Left ventricle myocardium inferior (tissue), 1 donor: ENCODE measurements at regions not wholly inside any gene's neighbourhood (a gene's known extent, or its start where the extent isn't known, plus 50 kb on each side); places are given as distances from the start of the nearest gene placed in this dataset.

Source experiments
- DNase-seq: peaks from one replicate; pipeline ENCODE4 v3.0.0-alpha.2; 2020
- H3K27ac ChIP-seq: fragments of 200-600 bp; replicated peaks from 2 replicates; pipeline ENCODE4 v1.8.0; 2021
- H3K27me3 ChIP-seq: fragments of 200-600 bp; 2 replicates; pipeline ENCODE4 v1.8.0; 2021; ENCODE audit warnings: low read depth
- H3K36me3 ChIP-seq: fragments of 200-600 bp; 2 replicates; pipeline ENCODE4 v1.8.0; 2021
- H3K4me1 ChIP-seq: fragments of 200-600 bp; 2 replicates; pipeline ENCODE4 v1.8.0; 2021
- H3K4me3 ChIP-seq: fragments of 200-600 bp; 2 replicates; pipeline ENCODE4 v1.8.0; 2021; ENCODE audit warnings: mild to moderate bottlenecking, moderate library complexity
- H3K9me3 ChIP-seq: fragments of 200-600 bp; replicated peaks from 2 replicates; pipeline ENCODE4 v1.8.0; 2021
- intact Hi-C: fragments of 100-400 bp; cut with micrococcal nuclease; formaldehyde crosslinking; loops from one replicate; pipeline ENCODE4 v1.11.0; 2022
- TF ChIP-seq, protein P1 (sequence below): fragments of 200-600 bp; IDR thresholded peaks from 2 replicates; pipeline ENCODE4 v1.8.0; 2021; ENCODE audit warnings: antibody characterized with exemption, mild to moderate bottlenecking, borderline replicate concordance
- donor health status: DM: no; HTN: yes; CAD: no; lungs with severe emphysema.

GRCh38 chr6:82767447-82767846 is 298.2 kb downstream of the UBE3D start:
- no peak overlapping the region for H3K4me3 ChIP-seq
- TF ChIP-seq, protein P1, sequence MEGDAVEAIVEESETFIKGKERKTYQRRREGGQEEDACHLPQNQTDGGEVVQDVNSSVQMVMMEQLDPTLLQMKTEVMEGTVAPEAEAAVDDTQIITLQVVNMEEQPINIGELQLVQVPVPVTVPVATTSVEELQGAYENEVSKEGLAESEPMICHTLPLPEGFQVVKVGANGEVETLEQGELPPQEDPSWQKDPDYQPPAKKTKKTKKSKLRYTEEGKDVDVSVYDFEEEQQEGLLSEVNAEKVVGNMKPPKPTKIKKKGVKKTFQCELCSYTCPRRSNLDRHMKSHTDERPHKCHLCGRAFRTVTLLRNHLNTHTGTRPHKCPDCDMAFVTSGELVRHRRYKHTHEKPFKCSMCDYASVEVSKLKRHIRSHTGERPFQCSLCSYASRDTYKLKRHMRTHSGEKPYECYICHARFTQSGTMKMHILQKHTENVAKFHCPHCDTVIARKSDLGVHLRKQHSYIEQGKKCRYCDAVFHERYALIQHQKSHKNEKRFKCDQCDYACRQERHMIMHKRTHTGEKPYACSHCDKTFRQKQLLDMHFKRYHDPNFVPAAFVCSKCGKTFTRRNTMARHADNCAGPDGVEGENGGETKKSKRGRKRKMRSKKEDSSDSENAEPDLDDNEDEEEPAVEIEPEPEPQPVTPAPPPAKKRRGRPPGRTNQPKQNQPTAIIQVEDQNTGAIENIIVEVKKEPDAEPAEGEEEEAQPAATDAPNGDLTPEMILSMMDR = no peak
- H3K27ac ChIP-seq = no peak overlapping the region
- no peaks in the 10 kb centered on the region for H3K36me3 ChIP-seq
- H3K27me3 ChIP-seq = no peaks in the 10 kb centered on the region
- no peaks in the 10 kb centered on the region for H3K4me1 ChIP-seq
- DNase-seq = no peak
- H3K9me3 ChIP-seq = no peaks in the 10 kb centered on the region
- intact Hi-C loops = no loop called here

DNA sequence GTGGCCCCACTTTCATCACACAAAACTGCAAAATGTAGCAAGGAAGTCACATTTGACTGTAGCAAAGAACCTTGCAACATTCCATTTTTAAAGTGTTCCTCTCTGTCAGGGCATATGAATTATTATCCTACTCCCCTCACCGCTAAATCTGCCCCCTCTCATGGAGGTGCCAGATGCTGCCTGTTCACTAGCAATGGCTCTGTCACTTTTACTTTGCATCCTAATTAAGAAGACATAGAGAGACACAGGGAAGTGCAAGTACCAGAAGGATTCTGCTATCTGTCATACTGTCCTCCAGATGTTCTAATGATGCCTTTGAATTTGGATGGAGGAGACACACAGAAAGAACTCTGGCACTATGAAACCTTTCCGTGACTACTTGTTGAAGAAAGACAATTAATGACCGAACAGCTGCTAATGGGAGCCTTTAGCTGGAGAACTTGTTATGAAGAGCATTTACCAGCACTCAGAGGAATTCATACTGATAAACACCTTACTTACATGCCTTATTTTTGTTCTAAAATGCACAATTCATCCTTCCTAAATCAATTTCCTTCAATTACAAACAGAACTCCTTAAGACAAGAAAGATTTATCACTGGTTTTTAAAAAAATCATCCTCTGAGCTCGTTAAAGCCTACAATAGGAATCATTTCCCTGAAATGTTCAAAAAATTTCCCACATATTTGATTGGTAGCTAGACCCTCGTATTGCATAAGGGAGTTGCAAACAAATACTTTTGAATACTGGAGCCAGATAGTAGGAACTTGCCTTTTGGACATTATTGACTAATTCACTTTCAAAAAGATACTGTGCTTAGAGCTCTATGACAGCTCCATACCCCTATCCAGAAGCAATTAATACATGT is 292.6 kb downstream of the UBE3D start:
- no peaks in the 10 kb centered on the region for H3K36me3 ChIP-seq

DNA sequence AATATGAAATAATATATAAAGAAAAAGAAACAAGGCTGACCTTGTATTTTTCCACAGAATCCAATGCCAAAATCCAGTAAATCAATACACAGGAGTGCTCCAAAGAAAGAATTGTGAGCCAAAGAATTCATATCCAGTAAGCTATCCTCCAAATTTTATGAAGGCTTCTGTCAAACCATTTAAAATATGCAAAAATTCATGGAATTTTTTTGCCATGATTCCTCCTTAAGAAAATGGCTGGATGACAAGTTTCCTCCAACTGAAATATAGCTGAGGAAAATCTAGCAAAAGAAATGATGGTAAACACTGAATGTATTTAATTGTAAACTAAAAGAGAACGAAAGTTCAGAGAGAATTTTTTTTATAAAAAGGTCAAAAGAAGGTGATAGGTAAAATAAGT is 290.3 kb downstream of the UBE3D start:
- Histone ChIP-seq H3K27me3 (no peaks in the 10 kb centered on the region), H3K4me3 (no peak overlapping the region), H3K36me3 (no peaks in the 10 kb centered on the region), H3K27ac (no peak overlapping the region), H3K9me3 (no peaks in the 10 kb centered on the region), H3K4me1 (no peaks in the 10 kb centered on the region)
- TF ChIP-seq, protein P1 = no peak
- DNase-seq = no peak
- intact Hi-C loops = no loop called here

More for the DNA sequence above, 292.6 kb downstream of the UBE3D start:
- Histone ChIP-seq H3K4me3 (no peak overlapping the region), H3K4me1 (no peaks in the 10 kb centered on the region), H3K27ac (no peak overlapping the region), H3K27me3 (no peaks in the 10 kb centered on the region), H3K9me3 (no peaks in the 10 kb centered on the region)
- TF ChIP-seq, protein P1 = no peak
- intact Hi-C loops = no loop called here
- no peak for DNase-seq

DNA sequence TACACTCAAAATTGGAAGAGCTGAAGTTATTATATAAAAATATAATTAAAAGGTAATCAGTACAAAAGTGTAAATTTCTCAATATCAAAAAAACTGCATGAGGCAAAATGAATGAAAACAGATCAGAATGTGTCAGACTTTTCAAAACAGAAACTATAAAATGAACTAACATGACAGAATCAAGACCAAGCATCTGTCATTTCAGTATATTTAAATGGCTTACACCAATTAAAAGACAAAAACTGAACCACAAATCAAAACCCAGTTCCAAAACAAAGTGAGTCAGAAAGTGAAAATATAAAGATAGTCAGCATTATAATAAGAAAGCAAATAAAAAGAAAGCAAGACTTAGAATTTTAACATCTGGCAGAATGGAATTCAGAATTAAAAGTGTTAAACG is 289.7 kb downstream of the UBE3D start:
- DNase-seq = no peak
- no peaks in the 10 kb centered on the region for H3K27me3 ChIP-seq
- TF ChIP-seq, protein P1 = no peak
- H3K9me3 ChIP-seq = no peaks in the 10 kb centered on the region
- no peaks in the 10 kb centered on the region for H3K4me1 ChIP-seq
- no peaks in the 10 kb centered on the region for H3K36me3 ChIP-seq
- no peak overlapping the region for H3K27ac ChIP-seq
- intact Hi-C loops = no loop called here
- H3K4me3 ChIP-seq = no peak overlapping the region

GRCh38 chr6:82779041-82779440 is 286.6 kb downstream of the UBE3D start:
- Histone ChIP-seq H3K4me1 (no peaks in the 10 kb centered on the region), H3K27ac (no peak overlapping the region), H3K9me3 (no peaks in the 10 kb centered on the region), H3K4me3 (no peak overlapping the region), H3K27me3 (no peaks in the 10 kb centered on the region), H3K36me3 (no peaks in the 10 kb centered on the region)
- TF ChIP-seq, protein P1 = no peak
- no peak for DNase-seq
- intact Hi-C loops = no loop called here
